ENCODE measurements at regions not wholly inside any gene's neighbourhood (a gene's known extent, or its start where the extent isn't known, plus 50 kb on each side); places are given as distances from the start of the nearest gene placed in this dataset.
"Not testable (repeated sequence)": the region's sequence is repeated elsewhere in the genome, so short reads cannot be mapped to it uniquely, and the experiment has no call there.

DNA sequence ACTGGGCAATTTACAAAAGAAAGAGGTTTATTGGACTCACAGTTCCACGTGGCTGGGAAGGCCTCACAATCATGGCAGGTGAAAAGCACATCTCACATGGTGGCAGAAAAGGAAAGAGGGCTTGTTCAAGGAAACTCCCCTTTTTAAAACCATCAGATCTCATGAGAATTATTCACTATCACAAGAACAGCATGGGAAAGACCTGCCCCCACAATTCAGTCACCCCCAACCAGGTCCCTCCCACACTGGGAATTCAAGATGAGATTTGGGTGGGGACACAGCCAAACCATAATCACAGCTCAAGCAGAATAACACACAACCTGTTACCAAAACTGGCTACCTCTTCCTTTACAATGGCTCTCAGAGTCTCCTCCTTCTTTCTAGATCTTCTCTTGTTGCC, 85.5 kb downstream of the VCPKMT start:
- TF ChIP-seq, protein P1, sequence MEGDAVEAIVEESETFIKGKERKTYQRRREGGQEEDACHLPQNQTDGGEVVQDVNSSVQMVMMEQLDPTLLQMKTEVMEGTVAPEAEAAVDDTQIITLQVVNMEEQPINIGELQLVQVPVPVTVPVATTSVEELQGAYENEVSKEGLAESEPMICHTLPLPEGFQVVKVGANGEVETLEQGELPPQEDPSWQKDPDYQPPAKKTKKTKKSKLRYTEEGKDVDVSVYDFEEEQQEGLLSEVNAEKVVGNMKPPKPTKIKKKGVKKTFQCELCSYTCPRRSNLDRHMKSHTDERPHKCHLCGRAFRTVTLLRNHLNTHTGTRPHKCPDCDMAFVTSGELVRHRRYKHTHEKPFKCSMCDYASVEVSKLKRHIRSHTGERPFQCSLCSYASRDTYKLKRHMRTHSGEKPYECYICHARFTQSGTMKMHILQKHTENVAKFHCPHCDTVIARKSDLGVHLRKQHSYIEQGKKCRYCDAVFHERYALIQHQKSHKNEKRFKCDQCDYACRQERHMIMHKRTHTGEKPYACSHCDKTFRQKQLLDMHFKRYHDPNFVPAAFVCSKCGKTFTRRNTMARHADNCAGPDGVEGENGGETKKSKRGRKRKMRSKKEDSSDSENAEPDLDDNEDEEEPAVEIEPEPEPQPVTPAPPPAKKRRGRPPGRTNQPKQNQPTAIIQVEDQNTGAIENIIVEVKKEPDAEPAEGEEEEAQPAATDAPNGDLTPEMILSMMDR (IDR thresholded peaks at IDR 0.05) = not testable (repeated sequence)
- TF ChIP-seq POLR2A (IDR thresholded peaks at IDR 0.05) = not testable (repeated sequence)
